SW480 (cell line): ENCODE measurements at regions not wholly inside any gene's neighbourhood (a gene's known extent, or its start where the extent isn't known, plus 50 kb on each side); places are given as distances from the start of the nearest gene placed in this dataset.
"Not testable (repeated sequence)": the region's sequence is repeated elsewhere in the genome, so short reads cannot be mapped to it uniquely, and the experiment has no call there.

ENCODE experiments used
- DNase-seq: peaks from one replicate; pipeline ENCODE4 v3.0.0-alpha.2; 2016; ENCODE audit warnings: low spot score

- no peak for DNase-seq
Measured at GRCh38 chr2:66103581-66103980, 331.3 kb upstream of the MEIS1 start.

- no peak for DNase-seq
Measured at GRCh38 chr2:66101206-66101605, 333.7 kb upstream of the MEIS1 start.

DNA sequence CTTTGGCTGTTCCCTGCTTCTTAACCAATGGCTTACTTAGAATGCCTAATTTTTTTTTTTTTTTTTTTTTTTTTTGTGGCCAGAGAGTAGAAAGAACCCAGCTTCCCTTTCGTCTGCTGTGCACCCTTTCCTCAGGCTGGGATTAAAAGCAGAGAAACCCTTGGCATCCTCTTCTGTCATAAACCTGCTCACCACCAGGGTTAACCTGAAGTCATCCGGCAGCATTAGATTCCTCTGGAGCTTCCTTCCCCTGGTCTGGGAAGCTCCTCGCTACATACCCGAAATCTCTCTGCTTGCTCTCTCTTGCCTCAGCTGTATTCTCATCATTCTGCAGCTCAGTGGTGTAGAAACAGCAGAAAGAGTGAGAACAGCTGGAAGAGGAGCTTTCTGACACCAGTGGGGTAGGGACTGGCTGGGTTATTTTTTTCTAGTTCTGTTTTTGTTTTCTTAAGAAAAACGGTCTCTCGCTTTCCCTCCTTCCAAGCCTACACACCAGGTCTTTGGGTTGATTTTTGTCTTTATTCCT lies 339.0 kb upstream of the MEIS1 start:
- peak; percentile 10 for DNase-seq

DNA sequence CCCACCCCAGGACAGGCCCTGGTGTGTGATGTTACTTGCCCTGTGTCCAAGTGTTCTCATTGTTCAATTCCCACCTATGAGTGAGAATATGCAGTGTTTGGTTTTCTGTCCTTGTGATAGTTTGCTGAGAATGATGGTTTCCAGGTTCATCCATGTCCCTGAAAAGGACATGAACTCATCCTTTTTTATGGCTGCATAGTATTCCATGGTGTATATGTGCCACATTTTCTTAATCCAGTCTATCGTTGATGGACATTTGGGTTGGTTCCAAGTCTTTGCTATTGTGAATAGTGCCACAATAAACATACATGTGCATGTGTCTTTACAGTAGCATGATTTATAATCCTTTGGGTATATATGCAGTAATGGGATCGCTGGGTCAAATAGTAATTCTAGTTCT lies 340.2 kb upstream of the MEIS1 start:
- DNase-seq = not testable (repeated sequence)

GRCh38 chr2:66093371-66093770 lies 341.6 kb upstream of the MEIS1 start:
- DNase-seq = no peak

DNA sequence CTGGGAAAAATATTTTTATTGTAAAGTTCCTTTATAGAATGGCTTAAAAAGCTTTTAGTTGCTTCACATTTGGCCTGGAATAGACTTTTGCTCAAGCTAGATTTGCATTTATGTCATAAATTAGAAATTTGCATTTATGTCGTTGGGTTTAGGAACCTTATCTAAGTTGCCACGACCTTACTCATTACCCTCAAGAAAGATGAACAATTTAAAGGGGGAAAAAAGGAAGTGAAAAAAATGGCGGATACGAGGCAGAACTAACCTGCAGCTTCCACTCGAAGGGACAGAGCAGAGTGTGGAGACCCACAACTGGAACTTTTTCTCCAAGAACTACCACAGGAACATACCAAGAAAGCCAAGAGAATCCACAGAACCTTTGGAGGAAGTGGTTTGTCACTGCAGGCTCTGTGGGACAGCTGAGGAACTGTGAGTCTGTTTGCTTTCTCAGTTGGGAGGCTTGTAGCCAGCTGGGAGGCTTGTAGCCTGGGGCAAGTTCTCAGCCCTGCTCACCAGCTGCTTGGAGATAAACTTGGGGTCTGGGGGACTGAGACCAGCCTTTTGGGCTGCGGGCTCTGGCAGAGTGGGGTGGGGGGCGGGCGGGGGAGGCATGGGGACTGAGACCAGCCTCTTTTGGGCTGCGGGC lies 349.9 kb upstream of the MEIS1 start:
- no peak for DNase-seq

DNA sequence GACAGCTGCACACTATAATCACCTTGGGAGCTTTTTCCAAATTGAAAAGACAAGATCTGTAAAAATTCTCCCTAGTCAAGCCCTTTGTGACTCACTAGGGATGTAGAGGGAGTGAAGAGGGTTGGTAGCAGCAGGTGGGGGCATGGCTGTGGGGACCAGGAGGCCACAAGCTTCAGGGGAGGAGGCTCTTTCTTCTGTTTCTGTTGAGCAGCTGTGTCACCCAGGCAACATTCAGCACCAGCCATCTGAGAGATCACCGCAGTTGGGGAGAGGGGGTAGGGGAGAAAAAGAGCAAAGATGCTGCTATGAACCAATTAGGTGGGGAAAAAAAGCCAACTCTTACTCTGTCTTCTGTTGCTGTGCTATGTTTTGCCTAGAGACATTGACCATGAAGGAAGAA lies 352.3 kb upstream of the MEIS1 start:
- no peak for DNase-seq

DNA sequence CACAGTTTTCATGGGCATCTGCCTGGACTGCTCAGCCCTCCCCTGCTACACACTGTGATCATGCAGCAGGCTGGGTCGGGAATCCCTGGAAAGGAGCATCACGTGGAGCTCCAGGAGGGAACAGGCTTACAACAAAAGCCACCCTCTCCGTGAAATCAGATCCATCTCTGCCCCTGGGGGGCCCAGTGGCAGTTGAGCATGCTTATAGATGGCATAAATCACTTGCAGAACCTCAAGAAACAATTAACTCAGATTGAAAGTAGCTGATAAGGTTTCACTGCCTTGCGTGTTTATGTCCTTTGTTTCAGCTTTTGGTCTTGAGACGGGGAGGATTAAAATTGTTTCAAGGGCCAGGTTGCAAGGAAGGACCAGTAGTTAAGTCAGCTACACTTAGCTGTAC lies 354.8 kb upstream of the MEIS1 start:
- no peak for DNase-seq

DNA sequence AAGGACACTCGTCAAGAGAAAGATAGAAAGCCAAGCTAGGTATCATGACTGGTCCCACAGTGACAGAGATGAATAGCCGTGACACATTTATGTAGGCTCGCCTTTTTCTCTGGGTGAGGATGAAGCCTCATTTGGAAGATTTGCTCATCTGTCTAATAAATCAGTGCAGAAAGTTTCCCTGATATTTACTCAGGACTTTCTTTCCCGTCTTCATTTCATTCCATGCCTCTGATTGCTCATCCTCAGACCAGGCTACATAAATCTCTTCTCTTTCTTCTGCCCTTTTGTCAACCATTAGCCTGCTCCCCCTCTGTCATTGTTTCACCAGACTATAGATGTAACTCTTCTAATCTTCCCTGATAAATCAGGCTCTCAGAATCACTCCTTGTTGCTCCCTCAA lies 361.8 kb upstream of the MEIS1 start:
- no peak for DNase-seq

DNA sequence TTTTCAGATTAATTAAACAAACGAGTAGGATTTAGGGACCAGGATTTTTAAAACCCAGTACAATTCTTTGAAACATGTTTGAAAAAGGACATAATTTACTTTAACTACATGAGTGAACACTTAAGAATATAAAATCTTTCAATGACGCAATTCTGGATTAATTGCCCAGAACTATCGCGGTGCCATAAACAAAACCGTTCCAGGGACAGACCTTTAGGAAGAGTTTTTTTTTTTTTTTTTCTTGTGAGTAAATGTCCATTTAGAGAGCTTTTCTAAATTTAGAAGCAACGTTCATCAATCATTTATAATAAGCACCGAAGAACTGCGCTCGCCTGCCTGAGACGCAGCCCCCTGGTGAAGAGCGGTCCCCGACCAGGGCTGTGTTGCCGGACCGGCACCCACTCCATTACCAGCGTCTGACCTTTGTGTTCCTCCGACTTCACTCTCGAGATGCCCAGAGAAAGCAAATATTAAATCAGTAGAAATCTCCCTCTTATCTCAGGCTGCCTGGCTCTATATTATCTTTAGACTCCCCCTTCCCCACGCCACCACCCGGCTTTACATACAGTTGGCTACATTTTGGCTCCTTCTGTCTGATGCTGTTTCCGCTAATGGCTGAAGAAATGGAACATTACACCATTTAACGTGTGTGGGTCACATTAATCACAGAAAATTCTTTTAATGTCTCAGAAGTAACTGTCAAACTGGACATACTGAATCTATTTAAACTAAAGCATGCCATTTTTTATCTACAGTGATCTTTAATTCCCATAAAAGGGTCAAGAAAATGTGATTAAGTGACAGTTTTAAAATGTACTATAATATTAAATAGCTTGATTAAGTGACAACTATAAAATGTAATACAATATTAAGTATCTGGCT lies 364.0 kb upstream of the MEIS1 start:
- DNase-seq = no peak

- no peak for DNase-seq
Measured at GRCh38 chr2:66069937-66070720, 364.8 kb upstream of the MEIS1 start.

DNA sequence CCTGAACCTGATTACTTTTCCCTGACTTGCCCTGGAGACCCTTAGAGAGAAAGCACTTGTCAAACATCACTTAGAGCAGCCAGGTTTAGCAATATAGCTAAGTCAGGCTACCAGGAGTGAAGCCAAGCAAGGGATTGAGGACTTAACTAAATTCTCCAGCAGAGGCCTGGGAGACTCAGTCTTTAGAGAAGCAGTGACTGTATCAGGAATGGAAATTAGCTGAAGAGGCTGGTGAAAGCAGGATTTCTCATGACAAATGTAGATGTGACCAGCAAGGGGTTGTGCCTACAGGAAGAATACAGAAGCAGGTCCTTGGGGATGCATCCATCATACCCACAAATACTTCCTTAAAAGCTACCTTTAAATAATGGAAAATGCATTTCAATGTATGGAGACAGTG lies 368.9 kb upstream of the MEIS1 start:
- no peak for DNase-seq

DNA sequence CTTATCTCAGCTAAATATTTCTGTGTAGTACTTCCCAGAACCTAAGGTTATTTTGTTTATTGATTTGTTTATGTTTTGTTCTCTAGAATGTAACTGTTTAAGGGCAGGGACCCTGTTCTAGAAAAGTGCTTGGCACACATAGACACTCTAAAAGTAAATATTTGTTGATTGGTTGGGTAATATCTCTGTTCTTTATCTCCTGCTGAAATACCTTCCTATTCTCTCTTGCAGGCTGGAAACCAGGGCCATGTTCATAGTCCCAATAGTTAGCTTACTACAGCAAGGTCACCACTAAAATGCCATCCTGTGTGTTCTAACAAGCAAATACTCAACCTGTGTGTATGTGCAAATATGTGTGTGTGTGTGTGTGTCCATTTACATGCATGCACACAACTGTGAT lies 375.6 kb upstream of the MEIS1 start:
- DNase-seq = no peak

GRCh38 chr2:66058675-66059074 lies 376.2 kb upstream of the MEIS1 start:
- no peak for DNase-seq

DNA sequence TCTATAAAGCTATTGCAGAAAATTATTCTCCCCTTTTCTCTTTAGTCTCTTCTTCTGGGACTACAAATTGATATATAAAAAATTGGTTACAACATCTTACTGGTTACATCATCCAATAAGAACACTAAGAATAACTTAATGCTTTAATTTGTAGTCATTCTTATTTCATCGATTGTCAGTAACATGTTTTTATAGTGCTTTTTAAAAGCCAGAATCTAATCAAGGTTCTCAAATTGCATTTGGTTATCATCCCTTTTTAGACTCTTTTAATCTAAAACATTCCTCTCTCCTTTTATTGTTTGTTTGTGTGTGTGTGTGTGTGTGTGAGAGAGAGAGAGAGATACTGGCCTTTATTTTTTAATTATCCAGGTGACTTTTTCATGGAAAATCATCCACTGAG lies 377.1 kb upstream of the MEIS1 start:
- no peak for DNase-seq

- DNase-seq = no peak
Measured at GRCh38 chr2:66050392-66050791, 384.5 kb upstream of the MEIS1 start.

DNA sequence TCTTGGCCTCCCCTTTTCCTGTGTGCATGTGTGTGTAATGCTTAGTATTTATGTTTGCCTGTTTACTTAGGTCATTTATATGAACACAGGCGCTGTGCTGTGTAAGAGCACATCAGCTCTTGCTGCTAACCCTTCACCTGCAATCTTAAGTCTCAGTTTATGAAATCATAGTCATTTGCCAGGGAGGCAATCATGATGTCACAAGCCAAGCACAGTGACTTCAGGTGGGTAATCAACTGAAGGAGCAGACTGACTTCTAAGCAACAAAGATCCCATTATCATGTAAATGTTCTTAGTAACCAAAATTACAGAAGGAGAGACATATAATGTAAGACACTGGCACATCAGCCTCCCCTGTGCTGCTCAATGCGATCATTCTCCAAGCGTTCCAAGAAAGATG lies 386.3 kb upstream of the MEIS1 start:
- no peak for DNase-seq

DNA sequence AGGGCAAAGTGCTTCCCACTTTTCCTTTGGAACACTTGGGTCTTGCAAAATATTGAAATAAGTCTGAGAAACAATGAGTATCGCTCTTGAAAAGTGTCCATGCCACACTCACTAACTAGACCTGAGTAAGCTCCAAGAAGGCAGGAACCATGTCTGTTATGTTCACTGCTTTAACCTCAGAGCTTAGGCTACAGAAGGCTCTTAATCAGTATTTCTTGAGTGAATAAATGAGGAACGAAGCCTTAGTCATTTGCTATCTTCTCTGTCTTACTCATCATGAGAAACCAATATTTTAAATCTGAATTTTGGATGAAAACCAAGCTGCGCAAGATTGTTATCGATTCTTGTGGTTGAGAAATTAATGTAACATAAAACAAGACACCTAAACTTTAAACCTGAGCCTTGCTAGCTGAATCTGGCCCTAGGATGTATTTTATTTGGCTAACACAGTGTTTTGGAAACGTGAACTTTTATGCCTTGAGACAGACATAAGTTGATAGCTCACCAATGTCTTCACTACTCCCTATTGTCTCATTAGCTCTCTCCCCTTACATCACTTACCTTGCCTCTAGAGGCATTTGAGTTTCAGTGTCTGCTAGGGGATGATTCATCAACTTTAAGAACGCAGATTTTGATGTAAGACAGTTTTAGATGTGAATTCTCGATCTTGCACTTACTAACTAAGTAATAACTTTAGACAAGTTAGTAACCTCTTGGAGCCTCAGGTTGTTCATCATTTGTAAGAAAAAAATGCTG lies 392.8 kb upstream of the MEIS1 start:
- no peak for DNase-seq

GRCh38 chr2:66036948-66037347 lies 398.0 kb upstream of the MEIS1 start:
- no peak for DNase-seq

GRCh38 chr2:66034467-66034866 lies 400.5 kb upstream of the MEIS1 start:
- no peak for DNase-seq

DNA sequence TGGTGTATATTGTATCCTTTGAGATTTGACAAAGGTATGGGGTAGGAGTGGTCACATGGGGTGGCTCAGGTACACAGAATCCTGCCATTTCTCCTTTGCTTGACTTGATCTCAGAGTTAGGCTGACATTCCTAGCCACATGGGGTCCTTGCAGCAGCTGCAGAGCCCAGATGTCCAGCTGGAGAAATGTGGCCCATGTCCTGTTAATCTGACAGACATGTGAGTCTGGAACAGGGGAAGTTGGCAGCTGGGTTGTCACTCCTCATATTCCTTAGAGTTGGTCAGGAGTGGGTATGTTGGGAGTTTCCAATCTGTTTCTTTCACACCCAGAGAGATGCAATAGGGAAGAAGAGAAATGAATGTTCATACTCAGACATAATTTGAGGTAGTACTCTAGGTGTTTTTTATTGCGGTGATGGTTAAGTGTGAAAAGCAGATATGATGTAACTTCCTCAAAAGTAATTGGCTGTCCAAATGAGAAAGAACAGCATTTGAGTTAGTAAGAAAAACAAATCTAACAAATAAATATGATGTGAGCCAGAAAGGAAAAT lies 402.6 kb upstream of the MEIS1 start:
- no peak for DNase-seq

DNA sequence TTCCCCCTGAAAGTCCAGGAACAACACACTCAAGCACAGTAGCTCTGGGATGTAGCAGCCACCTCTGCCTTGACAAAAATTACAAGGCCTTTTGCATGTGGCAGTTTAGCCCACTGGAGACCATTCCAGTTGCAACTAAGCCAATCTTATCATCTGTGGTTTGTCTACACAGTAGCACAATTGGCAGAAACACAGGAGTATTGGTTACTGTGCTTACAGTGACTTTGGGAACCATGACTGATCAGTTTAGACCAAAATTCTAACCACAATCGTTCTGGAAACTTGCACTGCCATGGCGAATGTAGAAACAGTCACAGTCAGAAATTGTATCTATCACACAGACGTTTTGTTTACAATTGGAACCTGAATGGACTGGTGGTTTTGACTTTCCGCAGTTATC lies 403.7 kb upstream of the MEIS1 start:
- no peak for DNase-seq
